22Rv1 (cell line): ENCODE measurements at regions not wholly inside any gene's neighbourhood (a gene's known extent, or its start where the extent isn't known, plus 50 kb on each side); places are given as distances from the start of the nearest gene placed in this dataset.

ENCODE experiments used
- CTCF ChIP-seq: fragments of 450-650 bp; IDR thresholded peaks from 2 replicates; pipeline ENCODE4 v1.5.1; 2017; ENCODE audit warnings: mild to moderate bottlenecking
- ZFX ChIP-seq: fragments of 450-650 bp; IDR thresholded peaks from 2 replicates; pipeline ENCODE4 v1.6.1; 2017; ENCODE audit warnings: antibody characterized with exemption, borderline replicate concordance

GRCh38 chr16:62135911-62136310, 99.7 kb upstream of the CDH8 start:
- TF ChIP-seq ZFX (no peak), CTCF (no peak)
